ENCODE measurements at regions not wholly inside any gene's neighbourhood (a gene's known extent, or its start where the extent isn't known, plus 50 kb on each side); places are given as distances from the start of the nearest gene placed in this dataset.

- Histone ChIP-seq H3K79me2 (ENCODE audit: control insufficient read depth, insufficient read depth, low read length) (no peaks in the 10 kb centered on the region), H3K27ac (ENCODE audit: insufficient read depth, low read depth, low read length) (no peak overlapping the region), H3K9me3 (replicated peaks; ENCODE audit: control insufficient read depth, insufficient read depth, low read length) (no peaks in the 10 kb centered on the region), H3K4me2 (ENCODE audit: insufficient read depth, low read length) (no peak overlapping the region), H3K27me3 (ENCODE audit: control insufficient read depth in 2 of 2, insufficient read depth in 2 of 2, low read length in 2 of 2) (no peaks in the 10 kb centered on the region), H3K36me3 (ENCODE audit: control insufficient read depth in 2 of 2, extremely low read depth in 1 of 2, insufficient read depth in 2 of 2, low read length in 2 of 2) (no peaks in the 10 kb centered on the region), H2AFZ (ENCODE audit: low read depth, low read length) (no peak overlapping the region), H4K20me1 (replicated peaks; ENCODE audit: control insufficient read depth, extremely low read depth, insufficient read depth, low read length) (no peaks in the 10 kb centered on the region), H3K4me3 (replicated peaks in 1 of 3; ENCODE audit: insufficient read depth in 1 of 3, low read depth in 1 of 3, low read length in 3 of 3) (no peak overlapping the region), H3K9me1 (replicated peaks; ENCODE audit: control insufficient read depth, extremely low read depth, insufficient read depth, low read length) (no peaks in the 10 kb centered on the region), H3K4me1 (ENCODE audit: control insufficient read depth, extremely low read depth, insufficient read depth, low read length) (no peaks in the 10 kb centered on the region), H3K9ac (replicated peaks; ENCODE audit: extremely low read depth, insufficient read depth, low read length) (no peak overlapping the region)
- TF ChIP-seq JUN (IDR thresholded peaks at IDR 0.05; ENCODE audit: borderline replicate concordance, insufficient read depth, insufficient read length, low read depth) = no peak
- TF ChIP-seq, protein P1, sequence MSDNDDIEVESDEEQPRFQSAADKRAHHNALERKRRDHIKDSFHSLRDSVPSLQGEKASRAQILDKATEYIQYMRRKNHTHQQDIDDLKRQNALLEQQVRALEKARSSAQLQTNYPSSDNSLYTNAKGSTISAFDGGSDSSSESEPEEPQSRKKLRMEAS (IDR thresholded peaks at IDR 0.05; ENCODE audit: insufficient read depth, insufficient read length) = no peak
- TF ChIP-seq FOS (IDR thresholded peaks at IDR 0.05; ENCODE audit: borderline replicate concordance, insufficient read depth, low read length) = no peak
- no peak for TF ChIP-seq POLR2A (IDR thresholded peaks at IDR 0.05; ENCODE audit: low read depth, low read length)
- TF ChIP-seq EZH2 (IDR thresholded peaks at IDR 0.05; ENCODE audit: borderline replicate concordance, low read depth, low read length, severe bottlenecking) = no peak
- no peak for TF ChIP-seq MYC (IDR thresholded peaks at IDR 0.05; ENCODE audit: low read depth, low read length)
- TF ChIP-seq, protein P2, sequence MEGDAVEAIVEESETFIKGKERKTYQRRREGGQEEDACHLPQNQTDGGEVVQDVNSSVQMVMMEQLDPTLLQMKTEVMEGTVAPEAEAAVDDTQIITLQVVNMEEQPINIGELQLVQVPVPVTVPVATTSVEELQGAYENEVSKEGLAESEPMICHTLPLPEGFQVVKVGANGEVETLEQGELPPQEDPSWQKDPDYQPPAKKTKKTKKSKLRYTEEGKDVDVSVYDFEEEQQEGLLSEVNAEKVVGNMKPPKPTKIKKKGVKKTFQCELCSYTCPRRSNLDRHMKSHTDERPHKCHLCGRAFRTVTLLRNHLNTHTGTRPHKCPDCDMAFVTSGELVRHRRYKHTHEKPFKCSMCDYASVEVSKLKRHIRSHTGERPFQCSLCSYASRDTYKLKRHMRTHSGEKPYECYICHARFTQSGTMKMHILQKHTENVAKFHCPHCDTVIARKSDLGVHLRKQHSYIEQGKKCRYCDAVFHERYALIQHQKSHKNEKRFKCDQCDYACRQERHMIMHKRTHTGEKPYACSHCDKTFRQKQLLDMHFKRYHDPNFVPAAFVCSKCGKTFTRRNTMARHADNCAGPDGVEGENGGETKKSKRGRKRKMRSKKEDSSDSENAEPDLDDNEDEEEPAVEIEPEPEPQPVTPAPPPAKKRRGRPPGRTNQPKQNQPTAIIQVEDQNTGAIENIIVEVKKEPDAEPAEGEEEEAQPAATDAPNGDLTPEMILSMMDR (IDR thresholded peaks at IDR 0.05; ENCODE audit: extremely low read depth in 1 of 2, insufficient read depth in 1 of 2, low read depth in 1 of 2, low read length in 2 of 2) = no peak
- TF ChIP-seq GATA2 (IDR thresholded peaks at IDR 0.05; ENCODE audit: insufficient read depth, insufficient read length, low read depth, low read length) = no peak
- TF ChIP-seq POLR2AphosphoS5 (IDR thresholded peaks at IDR 0.05; ENCODE audit: insufficient read depth, low read depth, low read length) = no peak
- no TSS peak for BruUV-seq (replicated peaks)
- POLR2A ChIA-PET = no interaction called here
- intact Hi-C loops (cut with micrococcal nuclease) (no loop called here), dilution Hi-C loops (cut with MboI; ENCODE audit: extremely low pct_ligation_motif_present, low sequenced_read_pairs) (no loop called here)
- CTCF ChIA-PET = interaction anchor here (1.4 kb wide), 1 partner anchor 9 kb away, joined by 4 read pairs; no protein-coding TSS in a partner anchor
- FAIRE-seq (no peak), DNase-seq (ENCODE audit: low read depth, low spot score) (no peak)
These were observed 187.1 kb upstream of the DDI1 start for GRCh38 chr11:103849366-103849765.
